Stimulated activated CD4-positive, alpha-beta T cell treated with anti-CD3 and anti-CD28 coated beads, TNF-alpha, amount 100 ng/mL, for 48 hours (primary cell): ENCODE measurements at regions not wholly inside any gene's neighbourhood (a gene's known extent, or its start where the extent isn't known, plus 50 kb on each side); places are given as distances from the start of the nearest gene placed in this dataset.

Experiments
- DNase-seq, 3 donors: peaks; one replicate each; pipeline ENCODE4 v3.0.0-alpha.2; 2020; ENCODE audit warnings: low read depth in 3 of 3

DNA sequence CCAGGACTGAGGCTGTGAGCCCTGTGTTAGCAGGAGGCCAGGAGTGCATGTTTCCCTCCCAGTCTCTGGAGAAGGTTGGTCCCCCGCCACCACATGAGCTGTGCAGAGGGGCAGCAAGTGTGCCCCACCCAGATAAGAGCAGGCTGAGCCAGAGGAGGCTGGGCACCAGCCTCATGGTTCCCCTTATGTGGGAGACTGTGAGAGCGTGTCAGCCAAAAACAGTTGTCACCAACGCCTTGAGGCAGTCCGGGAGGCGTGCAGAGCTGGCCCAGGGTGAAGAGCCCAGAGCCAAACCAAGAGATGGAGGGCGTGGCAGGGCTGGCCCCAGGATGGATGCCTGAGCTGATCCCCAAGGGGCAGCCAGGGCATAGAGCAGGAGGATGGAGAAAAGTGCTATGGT is 128.7 kb upstream of the GLI2 start:
- DNase-seq, result no peak

DNA sequence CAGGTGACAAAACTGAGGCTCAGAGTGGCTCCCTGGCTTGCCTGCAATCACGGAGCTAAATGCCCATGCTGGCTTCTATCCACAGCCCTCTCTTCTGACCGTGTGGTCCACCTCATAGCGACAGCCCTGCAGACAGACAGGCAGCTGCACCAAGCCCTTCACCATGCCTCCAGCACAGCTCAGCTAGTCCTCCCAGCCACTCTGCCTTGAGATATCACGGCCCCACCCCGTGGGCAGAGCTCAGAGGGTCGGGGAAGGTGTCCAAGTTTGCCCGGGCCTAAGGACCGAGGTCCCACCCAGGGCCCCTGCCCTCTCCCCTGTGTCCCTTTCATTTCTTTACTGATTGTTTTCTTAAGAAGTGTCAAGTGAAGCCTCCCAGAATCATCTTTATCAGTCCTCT is 128.2 kb upstream of the GLI2 start:
- no peak for DNase-seq

DNA sequence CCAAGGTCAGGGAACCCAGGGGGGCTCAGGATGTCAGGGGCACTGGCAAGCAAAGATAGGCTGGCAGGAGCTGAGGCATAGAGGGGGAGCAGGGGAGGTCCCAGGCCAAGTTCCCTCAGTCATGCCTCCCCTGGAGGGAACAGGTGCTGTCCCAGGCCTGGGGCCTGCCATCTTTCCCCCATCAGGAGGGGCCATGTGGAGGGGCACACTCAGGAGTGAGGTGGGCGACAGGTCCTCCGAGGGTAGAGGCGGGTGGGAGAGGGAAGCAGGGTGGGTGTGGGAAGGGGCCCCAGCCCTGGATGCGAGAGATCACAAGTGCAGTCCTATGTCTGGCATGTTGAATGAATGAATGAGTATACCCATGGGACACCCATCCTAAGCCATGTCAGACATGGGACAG is 127.7 kb upstream of the GLI2 start:
- DNase-seq, result no peak

DNA sequence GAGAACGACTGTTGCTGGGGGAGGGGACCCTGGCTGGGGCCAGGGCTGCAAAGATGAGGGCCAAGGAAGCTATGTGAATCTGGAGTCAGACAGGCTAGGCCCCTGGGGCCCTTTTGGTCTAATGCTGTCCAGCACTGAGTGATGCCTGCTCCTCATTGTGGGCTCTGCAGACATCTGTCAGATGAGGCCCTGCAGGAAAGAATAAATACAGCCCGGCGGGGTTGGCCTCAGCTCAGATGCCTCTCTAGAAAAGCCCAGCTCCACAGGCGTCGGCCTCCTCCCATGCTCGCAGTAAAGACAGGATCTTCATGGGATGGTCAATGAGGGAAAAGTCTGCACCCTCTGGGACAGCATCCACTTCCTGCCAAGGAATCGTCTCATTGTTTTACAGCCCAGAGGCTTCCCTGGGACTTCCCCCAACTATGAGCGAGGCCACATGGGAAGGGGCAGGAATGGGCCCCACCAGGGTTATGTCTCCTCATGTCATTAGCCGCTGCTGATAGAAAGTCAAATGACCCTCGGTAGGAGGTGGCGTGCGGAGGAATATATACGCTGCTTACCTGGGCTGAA is 125.8 kb upstream of the GLI2 start:
- DNase-seq, result no peak

DNA sequence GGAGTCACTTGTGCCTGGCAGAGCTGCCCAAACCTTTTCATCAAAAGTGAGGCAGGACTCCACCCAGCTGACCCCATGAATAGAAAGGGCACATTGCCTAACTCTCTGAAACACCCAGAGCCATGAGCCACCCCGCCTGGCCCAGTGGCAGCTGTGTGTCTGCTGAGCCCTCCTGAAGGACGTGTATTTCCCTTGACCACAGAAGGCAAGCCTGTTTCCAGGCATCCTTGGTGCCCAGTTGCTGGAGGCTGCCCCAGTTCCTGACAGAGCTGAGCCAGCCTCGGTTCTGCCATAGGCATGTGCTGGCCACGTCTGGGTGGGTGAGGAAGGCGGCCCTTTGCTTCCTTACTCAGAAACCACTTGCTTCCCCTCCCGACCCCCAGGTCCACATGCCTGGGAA is 124.7 kb upstream of the GLI2 start:
- no peak for DNase-seq

DNA sequence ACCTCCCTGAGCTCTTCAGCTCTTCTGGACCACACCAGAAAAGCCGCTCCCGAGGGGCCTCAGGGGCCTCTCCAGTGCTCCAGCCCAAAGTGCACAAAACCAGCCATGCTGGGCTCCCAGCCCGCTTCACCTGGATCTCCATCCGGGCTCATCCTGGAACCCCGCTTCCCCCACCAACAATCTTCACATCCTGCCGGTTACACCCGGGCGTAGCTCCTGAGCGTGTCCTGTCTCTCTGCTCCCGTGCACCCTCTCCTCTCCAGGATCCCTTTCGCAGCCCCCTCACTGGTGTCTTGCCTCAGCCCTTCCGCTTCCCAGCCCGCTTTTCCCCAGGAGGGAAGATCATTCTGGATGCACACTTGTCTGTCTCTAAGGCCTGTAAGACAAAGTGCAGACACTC is 123.7 kb upstream of the GLI2 start:
- no peak for DNase-seq

DNA sequence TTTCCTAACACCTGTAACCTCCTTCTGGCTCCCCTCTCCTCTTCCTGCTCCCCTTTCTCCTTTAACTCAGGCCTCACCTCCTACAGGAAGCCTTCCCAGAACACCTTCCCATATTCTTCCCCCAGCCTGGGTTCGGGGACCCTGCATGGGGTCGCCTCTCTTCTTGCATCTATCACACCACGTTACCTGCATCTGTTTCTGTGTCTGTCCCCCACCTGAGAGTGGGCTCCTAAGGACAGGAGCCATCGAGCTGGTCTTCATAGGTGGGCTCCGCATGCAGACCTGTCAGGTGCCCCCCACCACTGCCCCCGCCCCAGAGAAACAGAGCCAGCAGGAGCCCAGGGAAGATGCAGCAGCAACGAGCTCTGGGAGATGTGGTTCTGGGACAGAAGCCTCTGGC is 123.2 kb upstream of the GLI2 start:
- DNase-seq, result no peak

DNA sequence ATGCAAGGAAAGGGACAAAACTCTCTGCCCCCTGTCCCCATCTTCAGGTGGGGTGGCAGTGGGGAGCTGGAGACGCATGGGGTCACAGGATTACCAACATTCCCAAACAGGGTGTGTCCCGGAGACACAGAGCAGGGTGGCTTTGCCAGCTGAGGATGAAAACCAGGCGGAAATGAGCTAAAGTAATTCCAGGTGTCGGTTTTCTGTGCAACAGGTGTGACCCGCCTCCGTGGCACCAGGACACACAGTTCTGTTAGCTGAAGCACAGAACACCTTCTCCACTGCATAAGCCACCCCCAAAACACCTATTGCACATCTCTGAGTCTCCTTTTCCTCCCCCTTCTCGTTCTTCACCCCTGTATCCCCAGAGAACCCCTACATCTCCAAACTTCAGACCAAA is 122.7 kb upstream of the GLI2 start:
- no peak for DNase-seq

DNA sequence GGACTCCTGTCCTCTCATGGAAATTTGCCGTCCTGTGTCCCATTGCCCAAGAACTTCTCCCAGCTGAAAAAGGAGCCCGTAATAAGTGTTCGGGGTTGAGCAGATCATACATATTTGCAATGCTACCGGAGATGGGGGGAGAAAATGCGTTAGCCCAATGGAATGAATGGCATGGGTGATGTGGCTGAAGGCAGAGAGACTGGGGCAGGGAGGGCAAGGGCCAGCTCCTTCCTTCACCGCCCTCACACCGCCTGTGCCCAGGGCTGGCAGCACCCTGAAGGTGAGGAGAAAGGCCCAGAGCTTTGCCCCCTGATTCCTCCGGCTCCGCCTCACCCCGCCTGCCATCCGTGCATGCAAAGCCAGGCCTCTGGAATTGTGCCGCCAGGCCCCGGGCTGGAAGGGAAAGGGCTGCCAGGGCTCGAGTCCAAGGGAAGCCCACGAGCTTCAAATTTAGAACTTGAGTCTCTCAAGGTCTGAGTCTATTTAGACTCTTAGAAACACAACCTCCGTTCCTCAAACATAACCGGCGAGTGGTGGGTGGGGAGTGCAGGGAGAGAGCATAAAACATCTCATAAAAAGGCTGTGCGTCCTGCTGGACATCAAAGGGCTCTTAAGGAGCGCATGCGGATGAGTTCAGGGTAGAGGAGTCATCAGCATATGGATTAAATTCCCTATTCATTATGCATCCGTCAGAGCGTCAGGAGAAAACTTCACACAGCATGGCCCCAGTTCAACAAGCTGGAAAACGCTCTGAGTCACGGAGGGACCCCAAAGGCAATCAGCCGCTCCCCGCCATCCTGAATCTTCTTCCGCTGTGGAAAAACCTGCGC is 121.7 kb upstream of the GLI2 start:
- no peak for DNase-seq

DNA sequence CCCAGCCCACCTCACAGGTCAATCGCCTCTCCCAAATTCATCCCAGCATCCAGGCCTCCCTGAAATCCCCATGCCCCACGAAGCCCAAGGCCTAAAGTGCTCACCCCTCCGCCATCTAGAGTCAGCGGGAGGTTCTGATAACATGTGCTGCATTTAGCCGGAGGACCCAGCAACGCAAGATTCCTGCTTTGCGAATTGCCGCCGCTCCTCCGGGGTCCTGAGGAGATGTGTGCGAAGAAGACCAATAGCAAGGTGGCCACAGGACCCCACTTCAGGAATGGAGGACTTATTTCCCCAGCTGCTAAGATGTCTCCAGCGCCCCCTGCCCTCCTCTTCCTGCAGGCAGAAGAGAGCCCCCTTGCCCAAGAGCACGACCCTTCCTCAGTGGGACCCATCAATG is 120.8 kb upstream of the GLI2 start:
- no peak for DNase-seq

DNA sequence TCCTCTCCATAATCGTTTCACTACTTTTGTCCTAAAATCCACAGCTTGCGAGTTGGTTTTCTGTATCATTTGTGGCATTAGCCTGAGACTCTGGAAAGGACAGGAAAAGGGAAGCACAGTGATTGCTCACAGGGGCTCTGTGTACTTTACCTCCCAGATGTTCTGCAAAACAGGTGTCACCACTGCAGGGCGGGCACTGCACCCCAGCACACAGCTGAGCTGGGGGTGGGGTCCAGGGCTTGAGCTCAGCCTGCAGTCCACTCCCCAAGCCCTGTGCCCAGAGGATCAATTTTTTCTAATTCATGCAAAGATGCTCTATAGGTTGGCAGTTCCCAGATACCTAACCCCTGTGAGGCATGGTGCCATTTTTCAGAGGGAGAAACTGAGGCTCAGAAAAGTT is 119.4 kb upstream of the GLI2 start:
- DNase-seq, result no peak

DNA sequence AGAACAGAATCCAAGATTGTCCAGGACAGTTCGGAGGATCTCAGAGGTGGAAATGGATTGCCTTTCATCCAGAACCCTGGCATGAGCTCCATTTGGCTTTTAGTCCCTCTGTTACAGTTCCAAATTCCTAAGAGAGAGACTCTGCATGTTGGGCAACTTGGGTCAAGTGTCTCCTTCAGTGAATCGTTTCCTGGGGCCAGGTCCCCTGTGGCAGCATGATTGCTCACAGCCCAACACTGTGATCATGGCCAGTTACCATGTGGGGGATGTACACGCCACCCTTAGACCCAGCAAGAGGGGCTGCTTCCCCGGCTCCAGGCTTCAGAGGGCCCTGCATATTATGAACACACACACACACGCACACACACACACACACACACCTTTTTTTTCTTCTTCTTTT is 118.6 kb upstream of the GLI2 start:
- no peak for DNase-seq

DNA sequence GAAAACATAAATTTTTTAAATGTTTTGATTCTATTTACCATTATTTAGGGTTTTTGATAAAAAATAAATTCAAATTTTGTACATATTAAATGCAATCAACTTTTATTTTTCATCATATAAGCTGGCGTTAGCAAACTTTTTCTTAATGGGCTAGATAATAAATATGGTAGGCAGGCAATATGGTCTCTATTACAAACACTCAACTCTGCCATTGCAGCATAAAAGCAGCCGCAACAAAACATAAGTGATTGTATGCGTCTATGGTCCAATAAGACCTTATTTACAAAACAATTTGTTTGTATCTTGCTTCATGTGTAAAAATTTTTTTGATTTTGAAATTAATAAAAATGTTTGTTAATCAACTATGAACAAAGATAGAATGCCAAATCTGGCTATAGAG is 116.8 kb upstream of the GLI2 start:
- no peak for DNase-seq

DNA sequence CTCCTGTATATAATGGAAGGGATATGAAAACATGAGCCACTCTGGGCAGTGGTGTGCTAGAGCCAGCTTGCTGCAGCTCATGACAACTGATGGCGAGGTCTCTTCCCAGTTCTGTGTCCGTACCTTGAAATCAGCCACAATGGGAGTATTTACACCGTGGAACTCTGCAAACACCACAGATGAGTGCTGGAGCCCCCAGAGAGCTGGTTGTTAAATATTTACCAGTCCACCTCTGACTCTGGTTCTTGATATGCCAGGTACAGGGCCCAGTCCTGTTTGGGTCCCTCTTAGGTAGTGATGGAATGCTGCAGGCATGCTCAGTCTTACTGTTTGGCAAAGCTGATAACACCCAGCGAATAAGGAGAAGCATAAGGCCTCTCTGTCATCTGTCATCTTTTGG is 116.1 kb upstream of the GLI2 start:
- no peak for DNase-seq

DNA sequence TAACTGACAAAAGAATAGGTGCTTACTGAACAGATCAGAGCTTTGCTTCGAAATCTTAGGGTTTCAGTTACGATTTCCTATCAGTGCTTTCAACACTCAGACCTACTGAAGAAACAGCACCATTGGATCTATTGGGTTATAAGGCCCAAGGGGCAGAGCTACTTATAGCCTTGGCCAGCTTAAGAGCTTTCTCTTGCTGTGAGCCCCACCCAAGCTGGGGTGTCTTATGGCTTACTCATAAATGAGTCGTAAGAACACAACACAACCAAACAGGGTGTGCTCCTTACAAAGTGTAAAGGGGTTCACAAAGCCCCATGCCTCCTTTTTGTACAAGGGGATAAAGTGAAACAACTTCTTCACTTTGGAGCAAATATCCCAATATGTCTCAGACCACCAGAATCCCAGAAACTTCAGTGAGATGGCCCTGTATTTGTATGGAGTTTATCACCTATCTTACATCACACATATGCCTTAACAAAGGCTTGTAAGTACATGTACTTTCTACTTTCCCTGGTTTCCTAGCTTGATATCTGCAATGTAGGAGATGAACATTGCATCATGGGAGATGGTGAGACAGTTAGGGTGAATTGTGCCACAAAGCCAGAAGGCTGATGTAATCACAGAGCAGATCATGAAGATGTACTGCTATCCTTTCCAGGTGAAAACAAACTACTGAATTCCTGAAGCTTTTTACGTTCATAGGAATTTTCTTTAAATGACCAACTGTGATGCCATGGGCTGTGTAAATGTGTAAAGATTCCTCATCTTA is 115.5 kb upstream of the GLI2 start:
- no peak for DNase-seq

DNA sequence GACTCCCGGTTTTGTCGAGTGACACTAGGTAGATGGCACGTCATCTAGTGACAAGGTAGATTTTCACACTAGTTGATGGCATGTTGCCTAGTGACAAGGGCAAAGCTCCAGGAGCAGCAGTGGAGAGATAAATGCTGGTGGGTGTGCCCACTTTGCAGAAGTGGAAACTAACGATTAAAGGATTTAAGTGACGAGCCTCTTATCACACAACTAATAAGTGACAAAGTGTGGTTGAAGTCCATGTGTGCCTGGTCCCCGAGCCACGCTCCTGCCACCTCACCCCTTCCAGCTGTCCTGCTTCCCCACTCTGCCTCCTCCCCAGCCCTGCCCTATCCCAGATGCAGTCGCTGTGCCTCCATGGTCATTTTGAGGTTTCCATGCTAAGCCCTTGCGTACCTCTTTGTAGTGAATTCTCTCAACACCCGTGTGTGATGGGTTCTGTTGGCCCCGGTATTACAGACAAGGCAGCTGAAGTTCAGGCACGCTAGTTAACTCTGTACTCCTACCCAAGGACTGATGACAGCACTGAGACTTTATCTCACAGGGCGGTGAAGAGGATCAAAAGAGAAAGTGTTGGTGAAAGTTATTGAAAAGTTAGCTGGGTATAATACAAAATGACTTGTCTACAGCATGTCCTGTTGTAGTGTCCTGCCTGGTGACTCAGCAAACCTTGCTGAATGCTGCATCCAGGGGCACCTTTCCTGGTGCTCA is 113.4 kb upstream of the GLI2 start:
- DNase-seq, result no peak

DNA sequence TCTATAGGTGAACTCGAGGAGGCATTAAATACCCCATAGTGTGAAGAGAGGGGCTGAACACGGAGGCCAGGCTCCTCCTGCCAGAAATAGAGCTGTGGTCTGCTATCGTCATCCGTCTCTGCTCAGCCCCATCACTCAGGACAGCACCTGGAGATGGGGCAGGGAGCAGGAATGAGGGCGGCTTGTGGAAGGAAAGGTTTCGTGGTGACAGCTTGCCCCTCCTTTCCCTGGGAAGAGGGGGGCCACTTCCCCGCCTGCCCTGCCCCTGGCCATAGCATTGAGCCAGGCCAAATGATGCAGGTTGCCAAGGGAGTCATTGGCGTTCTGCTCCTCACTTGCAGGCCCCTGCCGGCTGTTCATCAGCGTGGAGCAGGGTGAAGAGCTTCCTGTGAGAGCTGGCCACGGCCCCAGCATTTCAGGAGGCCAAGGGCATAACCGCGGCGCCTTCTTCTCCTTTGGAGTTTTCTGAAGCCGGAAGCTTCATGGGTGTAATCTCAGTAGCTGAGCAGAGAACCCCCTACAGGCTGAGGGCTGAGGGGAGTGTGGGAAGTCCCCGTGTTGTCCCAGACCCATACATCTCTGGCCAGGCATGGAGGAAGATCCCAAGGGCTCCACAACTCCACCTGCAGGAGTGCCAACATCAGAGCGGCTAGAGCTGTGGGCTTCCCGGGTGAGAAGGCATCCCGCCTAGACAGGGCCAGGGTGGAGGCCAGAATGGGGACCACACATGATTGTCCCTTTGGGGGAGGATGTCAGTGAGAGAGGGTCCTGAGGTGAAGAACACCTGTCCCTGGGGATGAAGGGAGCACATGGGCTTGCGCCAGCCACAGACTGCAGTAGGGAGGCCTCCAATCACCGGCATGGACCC is 112.5 kb upstream of the GLI2 start:
- DNase-seq, result no peak

DNA sequence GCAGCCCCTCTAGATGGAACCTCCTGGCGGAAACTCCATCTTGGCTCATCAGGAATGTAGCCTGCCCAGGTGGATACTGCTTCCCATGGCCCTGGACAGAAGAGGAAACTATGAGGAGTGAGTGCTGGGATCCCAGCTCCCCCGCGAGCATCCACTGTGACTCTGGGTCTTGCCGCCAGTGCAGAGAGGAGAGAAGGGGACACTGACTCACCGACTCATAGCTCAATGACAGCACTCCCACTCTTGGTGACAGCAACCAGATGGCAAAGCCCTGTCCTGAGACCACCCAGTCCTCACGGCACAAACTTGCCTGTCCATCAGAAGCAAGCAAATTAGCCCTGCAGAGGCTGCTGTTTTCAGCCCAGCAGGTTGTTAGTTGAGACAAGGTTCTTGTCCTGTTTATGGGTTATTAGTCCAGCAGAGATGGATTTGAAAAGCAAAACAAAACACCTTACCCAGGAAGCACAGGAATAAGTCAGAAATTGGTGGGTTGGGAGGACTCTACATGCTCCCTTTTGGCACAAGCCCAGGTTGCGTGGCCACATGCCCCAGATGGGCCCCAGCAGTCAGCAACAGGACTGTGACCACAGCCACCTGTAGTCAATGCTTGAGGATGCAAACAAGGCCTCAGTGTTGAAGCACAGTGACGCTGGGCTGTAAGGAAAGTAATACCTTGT is 111.5 kb upstream of the GLI2 start:
- no peak for DNase-seq

DNA sequence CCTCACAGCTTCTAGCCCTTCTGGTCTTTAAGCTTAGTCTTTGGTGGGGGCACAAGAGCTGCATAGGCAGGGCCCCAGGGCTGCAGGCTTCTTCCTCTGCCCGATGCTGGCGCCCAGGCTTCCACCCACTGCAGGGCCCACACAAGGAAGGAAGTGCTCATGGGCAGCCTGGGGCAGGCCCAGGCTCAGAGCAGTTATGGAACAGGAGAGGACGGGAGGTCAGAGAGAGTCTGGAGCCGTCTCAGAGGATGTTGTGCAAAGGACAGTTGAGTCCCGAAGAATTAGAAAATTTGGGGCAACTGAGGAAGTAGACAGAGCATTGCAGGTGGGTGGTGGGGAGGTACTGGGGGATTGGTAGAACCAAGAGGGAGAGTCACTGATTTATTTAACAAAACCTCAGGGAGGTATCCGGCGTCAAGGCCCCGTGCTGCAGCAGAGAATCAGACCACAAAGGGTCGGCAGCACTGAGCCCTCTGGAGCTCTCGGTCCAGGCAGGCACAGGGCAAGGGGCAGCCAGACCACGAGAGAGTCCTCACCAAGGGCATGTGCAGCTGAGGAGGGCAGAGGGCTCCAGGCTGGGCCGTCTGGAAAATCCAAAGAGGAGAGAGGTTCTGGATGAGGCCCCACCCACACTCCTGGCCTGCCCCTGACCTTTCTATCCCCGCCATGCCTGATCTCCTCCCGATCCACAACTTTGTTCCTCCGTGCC is 110.8 kb upstream of the GLI2 start:
- DNase-seq, result no peak

DNA sequence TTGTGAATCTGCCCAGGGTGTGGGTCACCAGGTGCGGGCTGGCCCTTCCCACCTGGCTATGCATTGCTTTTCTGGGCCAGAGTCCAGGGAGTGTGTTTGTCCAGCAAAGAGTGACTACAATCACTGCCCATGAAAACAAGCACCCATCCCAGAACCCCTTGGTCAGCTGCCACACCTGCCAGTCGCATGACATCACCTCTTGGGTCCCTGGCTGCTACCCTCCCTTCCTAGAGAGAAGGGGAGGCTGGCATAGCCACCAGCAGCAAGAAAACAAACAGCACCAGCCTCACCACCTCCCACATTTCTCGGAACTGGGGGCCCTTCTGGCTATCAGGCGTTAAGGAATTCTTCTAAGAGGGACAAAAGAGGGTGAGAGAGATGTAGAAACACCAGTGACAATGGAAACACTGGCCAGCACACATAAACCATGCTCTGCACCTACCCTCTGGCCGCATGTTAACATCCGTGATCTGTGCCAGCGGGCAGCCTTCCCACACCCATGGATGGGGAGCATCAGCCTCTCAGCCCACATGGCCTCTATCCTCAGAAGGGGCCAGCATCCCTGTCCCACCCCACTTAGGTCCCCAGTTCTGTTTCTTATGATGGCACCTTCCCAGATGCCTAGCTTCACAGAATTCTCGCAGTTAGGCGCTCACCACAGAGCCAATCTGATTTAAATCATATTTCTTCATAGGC is 109.7 kb upstream of the GLI2 start:
- DNase-seq, result no peak
